Femur (tissue), 1 donor: ENCODE measurements at regions not wholly inside any gene's neighbourhood (a gene's known extent, or its start where the extent isn't known, plus 50 kb on each side); places are given as distances from the start of the nearest gene placed in this dataset.

Experiments
- DNase-seq: peaks from one replicate; pipeline ENCODE4 v3.0.0-alpha.2; 2017

DNA sequence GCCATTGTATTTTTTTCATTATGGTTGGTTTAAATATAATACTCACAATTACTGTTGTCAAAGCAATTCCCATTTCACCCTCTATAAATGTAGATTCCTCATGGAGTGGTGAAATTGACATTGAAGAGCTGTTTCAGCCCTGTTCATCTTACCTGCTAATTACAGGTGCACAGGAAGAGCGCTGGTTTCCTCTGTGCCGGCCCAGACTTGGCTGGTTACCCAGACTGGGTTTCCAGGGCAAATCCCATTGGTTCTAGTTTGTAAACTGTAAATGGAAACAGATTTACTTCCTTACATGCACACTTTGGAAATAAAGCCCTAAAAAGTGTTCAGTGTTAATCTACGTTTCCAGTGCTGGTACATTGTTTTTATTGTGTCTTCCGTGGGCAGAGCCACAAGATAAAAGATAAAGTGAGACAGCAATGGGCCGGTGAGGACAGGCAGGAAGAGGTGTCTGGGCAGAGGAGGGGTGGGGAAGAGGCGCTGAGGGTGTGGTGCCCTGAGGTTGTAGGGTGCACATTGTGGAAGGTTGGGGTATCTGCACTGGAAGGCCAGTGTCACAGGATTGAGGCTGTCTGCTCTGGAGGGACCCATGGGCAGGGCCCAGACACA is 71.6 kb upstream of the ZPBP start:
- no peak for DNase-seq

DNA sequence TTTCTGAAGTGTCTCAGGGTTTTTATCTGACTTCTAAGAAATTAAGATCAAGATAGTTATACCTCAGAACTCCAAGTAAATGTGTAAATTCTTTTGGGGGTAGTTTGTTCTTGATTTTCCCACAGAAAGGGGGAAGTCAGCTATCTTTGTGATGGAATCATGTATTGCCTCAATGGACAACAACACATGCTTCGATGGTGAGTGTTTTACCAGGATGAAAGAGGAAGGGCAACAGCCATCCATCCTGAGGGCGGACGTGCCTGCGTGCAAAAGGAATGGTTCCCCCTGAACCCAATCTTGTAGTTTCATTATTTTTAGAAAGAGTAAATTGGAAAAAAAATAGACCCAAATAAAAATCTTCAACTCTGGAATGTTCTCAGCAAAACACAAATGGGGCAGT is 67.2 kb upstream of the ZPBP start:
- DNase-seq = no peak

- DNase-seq = no peak
Observed at GRCh38 chr7:50159154-50159553, 66.1 kb upstream of the ZPBP start.

DNA sequence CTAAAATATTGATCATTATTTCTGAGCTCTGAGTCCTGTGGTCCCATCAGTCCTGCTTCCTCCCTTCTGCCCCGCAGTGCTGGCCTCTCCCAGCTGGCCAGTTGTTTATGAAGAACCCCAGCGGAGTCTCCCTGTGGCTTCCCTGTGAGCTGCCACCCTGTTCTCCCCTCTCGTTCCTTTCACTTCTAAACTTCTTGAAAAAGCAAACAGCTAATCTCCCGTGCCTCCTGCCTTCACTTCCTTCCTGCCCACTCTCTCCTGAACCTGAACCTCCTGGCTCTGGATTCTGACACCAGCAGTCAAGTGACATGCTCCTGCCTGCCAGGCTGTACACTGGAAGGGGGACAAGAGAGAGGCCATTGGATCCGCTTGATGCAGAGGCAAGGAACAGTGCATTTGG is 63.7 kb upstream of the ZPBP start:
- DNase-seq = no peak

- DNase-seq = no peak
Observed at GRCh38 chr7:50156163-50156562, 63.1 kb upstream of the ZPBP start.

GRCh38 chr7:50155755-50156154 is 62.7 kb upstream of the ZPBP start:
- DNase-seq = no peak

- no peak for DNase-seq
Observed at GRCh38 chr7:50153995-50154394, 60.9 kb upstream of the ZPBP start.

DNA sequence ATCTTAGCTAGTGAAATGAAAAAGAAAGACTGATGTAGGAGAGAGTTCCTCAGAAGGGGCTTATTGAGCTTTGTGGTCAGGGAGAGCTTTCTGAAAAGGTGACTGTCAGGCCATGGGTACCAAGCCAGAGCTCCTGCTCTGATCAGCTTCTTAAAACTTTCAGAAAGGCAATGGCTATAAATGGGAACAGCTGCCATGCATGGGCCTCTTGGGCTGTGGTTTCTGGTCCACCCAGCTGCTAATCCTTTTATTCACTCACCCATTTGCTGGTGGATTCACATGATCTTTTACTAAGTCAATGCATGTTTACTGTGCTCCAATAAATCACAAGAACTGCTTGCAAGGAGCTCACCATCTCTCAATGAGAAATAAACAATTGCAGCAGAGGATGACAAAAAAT is 60.1 kb upstream of the ZPBP start:
- no peak for DNase-seq

DNA sequence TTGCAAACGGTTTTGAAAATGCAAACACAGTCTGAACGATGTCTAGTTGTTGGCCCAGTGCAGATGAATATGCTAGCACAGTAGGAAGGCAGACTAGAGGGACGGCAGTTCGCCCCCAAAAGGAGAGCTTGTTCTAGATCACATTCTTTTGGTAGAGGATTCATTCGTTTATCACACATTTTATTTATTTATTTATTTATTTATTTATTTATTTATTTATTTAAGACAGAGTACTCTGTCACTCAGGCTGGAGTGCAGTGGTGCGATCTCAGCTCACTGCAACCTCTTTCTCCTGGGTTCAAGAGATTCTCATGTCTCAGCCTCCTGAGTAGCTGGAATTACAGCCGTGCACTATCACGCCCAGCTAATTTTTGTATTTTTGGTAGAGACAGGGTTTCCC is 59.4 kb upstream of the ZPBP start:
- DNase-seq = no peak

GRCh38 chr7:50151661-50152060 is 58.6 kb upstream of the ZPBP start:
- no peak for DNase-seq

GRCh38 chr7:50151001-50151400 is 58.0 kb upstream of the ZPBP start:
- no peak for DNase-seq

GRCh38 chr7:50149369-50149768 is 56.3 kb upstream of the ZPBP start:
- DNase-seq = no peak

- DNase-seq = no peak
Observed at GRCh38 chr7:50147951-50148808, 55.1 kb upstream of the ZPBP start.

- DNase-seq = no peak
Observed at GRCh38 chr7:50146692-50147091, 53.6 kb upstream of the ZPBP start.

DNA sequence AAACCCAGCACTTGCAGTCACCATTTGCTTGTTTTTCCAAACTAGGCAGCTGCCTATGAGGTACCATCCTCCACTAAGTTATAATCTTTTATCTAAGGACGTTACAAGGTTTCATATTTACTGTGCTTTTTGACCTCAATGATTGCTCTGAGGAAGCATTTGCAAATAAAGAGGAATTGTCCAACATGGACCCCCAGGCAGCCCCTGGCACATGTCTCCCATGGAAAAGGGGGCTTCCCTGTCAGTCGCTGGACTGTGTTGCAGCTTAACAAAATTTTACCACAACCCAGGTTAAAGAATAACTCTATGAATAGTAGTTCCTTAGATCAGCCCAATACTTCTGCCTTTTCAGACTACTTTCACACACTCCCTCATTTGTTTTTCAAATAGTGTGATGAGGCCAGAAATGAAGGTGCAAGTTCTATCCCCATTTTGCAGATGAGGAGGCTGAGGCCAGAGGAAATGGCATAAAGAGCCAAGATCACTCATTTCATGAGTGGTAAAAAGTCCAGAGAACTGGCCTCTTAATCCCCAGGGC is 52.8 kb upstream of the ZPBP start:
- DNase-seq = no peak

DNA sequence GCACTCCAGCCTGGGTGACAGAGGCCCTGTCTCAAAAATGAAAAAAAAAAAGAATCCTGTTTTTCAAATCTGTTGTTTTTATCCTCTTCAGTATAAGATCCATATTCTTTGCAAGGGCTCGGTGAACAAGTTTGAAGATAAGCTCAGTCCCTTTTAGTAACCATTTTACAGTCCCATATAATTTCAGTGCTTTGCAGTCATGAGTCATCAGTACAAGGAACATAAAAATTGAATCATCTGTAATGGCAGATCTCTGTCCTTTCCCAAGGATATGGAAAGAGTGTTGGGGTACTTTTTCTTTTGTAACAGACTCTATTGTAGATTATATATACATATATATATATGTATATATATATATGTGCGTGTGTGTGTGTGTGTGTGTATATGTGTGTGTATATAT is 52.2 kb upstream of the ZPBP start:
- no peak for DNase-seq
